ENCODE measurements at regions not wholly inside any gene's neighbourhood (a gene's known extent, or its start where the extent isn't known, plus 50 kb on each side); places are given as distances from the start of the nearest gene placed in this dataset.
A peak's percentile ranks its signal among the peaks of the same experiment; 100 is the strongest.

DNA sequence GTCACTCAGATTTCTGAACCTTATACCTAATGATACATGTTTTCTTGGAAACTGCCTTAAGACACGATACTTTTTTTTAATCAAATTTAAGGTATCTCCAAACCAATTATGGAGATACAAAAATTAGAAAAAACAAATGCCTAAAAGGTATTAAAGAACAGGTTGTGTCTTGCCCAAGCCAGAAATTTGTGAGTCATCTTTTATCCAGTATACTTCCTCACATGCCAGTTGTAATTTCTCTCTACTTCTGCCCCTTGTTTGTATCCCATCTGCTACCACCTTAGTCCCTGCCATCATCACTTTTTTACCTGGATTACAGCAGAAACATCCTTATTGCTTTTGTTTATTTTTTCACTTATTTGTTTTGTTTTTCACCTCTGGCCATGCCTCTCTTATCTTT is 571.2 kb upstream of the DAB2 start:
- CTCF ChIA-PET: no interaction called here
- no peak overlapping the region for H3K27ac ChIP-seq
- POLR2A ChIA-PET (ENCODE audit: low non-redundant PET): no interaction called here
- peak; percentile 20 for DNase-seq (ENCODE audit: low spot score)
- no peak for TF ChIP-seq CTCF (conservative IDR thresholded peaks at IDR 0.05; ENCODE audit: low read depth)

GRCh38 chr5:39992617-39993202 is 567.9 kb upstream of the DAB2 start:
- ChIA-PET CTCF (no interaction called here), POLR2A (ENCODE audit: low non-redundant PET) (interaction anchor here (0.6 kb wide), 1 partner anchor 428 kb away, joined by 3 read pairs; no protein-coding TSS in a partner anchor)
- no peak for DNase-seq (ENCODE audit: low spot score)
- no peak overlapping the region for H3K27ac ChIP-seq
- no peak for TF ChIP-seq CTCF (conservative IDR thresholded peaks at IDR 0.05; ENCODE audit: low read depth)

DNA sequence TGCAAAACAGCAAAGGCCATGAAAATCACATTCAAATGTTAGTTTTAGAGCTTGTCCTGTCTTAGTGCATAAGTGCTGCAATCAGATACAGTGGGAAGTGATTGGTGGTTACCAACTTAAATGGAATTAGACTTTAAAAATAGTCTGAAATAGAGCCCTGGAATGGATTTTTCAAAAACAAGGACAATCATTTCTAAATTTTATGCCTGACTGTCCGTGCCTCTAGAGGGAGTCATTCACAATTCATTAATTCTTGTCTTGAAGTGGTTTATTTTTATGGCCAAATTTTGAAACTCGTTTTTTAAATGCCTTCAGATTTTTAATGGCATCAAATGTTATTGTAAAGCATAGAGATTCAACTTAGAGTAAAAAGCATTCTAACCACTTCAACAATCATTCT is 561.8 kb upstream of the DAB2 start:
- ChIA-PET POLR2A (ENCODE audit: low non-redundant PET) (no interaction called here), CTCF (no interaction called here)
- DNase-seq (ENCODE audit: low spot score): no peak
- no peak; the same call in 1 of the 2 replicates for TF ChIP-seq CTCF (conservative IDR thresholded peaks at IDR 0.05; ENCODE audit: low read depth)
- no peak overlapping the region for H3K27ac ChIP-seq

DNA sequence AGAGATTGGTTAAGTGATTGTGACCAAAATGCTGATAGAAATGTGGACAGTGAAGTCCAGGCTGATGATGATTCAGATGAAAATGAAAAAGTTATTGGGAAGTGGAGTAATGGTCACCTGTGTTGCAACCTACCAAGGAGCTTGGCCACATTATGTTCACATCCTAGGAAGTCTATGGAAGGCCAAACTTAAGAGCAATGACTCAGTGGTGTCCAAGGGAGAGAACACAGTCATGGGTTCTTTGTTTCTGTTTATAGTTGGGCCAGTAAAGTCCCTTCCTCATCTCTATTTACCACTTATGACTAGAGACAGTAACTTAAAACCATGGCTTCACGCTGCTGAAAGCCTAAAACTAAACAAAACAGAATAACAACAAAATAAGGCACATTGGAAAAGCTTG is 555.3 kb upstream of the DAB2 start:
- no peak overlapping the region for H3K27ac ChIP-seq
- POLR2A ChIA-PET (ENCODE audit: low non-redundant PET): no interaction called here

DNA sequence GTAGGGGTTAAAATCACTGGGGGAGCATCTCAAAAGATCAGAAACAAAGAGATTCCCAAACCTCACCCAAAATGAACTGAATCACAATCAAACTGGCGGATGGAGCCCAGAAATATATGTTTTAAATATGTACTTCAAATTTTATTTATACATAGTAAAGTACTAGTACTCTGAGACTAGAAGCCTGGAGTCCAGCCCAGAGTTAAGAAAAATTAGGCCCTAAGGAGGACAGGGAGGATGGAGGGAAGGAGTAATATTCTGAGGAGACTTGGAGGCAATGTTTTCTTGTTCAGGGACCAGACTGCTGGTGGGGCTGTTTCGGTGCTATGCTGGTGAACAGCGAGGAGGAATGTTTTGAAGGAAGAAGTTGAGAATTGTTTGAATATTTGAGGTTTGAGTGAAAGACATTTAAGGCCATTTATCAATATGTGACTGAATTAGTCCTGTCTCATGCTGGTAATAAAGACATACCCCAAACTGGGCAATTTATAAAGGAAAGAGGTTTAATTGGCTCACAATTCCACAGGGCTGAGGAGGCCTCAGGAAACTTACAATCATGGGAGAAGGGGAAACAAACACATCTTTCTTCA is 552.4 kb upstream of the DAB2 start:
- POLR2A ChIA-PET (ENCODE audit: low non-redundant PET): no interaction called here
- DNase-seq (ENCODE audit: low spot score): no peak
- H3K27ac ChIP-seq: no peak overlapping the region
- CTCF ChIA-PET: no interaction called here
- TF ChIP-seq CTCF (conservative IDR thresholded peaks at IDR 0.05; ENCODE audit: low read depth): no peak

More for the DNA sequence above, 555.3 kb upstream of the DAB2 start:
- no peak for TF ChIP-seq CTCF (conservative IDR thresholded peaks at IDR 0.05; ENCODE audit: low read depth)
- no peak for DNase-seq (ENCODE audit: low spot score)
- CTCF ChIA-PET: no interaction called here

- no peak overlapping the region for H3K27ac ChIP-seq
- TF ChIP-seq CTCF (conservative IDR thresholded peaks at IDR 0.05; ENCODE audit: low read depth): no peak
- ChIA-PET POLR2A (ENCODE audit: low non-redundant PET) (no interaction called here), CTCF (no interaction called here)
- DNase-seq (ENCODE audit: low spot score): no peak
Measured at GRCh38 chr5:39970117-39970798, 545.5 kb upstream of the DAB2 start.
